CD4-positive, alpha-beta T cell (primary cell): ENCODE measurements at regions not wholly inside any gene's neighbourhood (a gene's known extent, or its start where the extent isn't known, plus 50 kb on each side); places are given as distances from the start of the nearest gene placed in this dataset.

Experiments used
- ATAC-seq: fragments of 200-7000 bp; cut with Tn5 transposase; one replicate; pipeline ENCODE4 v1.10.0; 2022; ENCODE audit warnings: mild to moderate bottlenecking; ENCODE audit not compliant: poor library complexity
- CTCF ChIA-PET: fragments of 350-600 bp; sonication (Branson Sonifier 250); formaldehyde crosslinking; loops from one replicate; lab custom pipeline; 2021; ENCODE audit warnings: antibody characterized with exemption, inconsistent platforms; lab: Charles Lee
- POLR2A ChIA-PET: fragments of 350-600 bp; sonication (Branson Sonifier 250); formaldehyde crosslinking; loops from one replicate; lab custom pipeline; 2021; ENCODE audit warnings: antibody characterized with exemption, inconsistent platforms; lab: Charles Lee
- DNase-seq, 14 experiments: peaks; one replicate each; pipeline ENCODE4 v3.0.0-alpha.2; 2013 to 2020; ENCODE audit warnings: mixed read lengths in 2 of 14
- H3K27ac ChIP-seq, 2 donors: one replicate each; pipeline versions ENCODE4 v1.5.1 to v1.7.0; 2013; ENCODE audit warnings: low read length in 2 of 2, low read depth in 1 of 2, mild to moderate bottlenecking in 1 of 2
- H3K27me3 ChIP-seq, 2 experiments: 1 replicate in 1 of 2; 2 replicates in 1 of 2; pipeline versions ENCODE4 v1.6.1 to v1.7.0; 2013; ENCODE audit warnings: low read length in 2 of 2, control low read depth in 1 of 2, mild to moderate bottlenecking in 1 of 2, moderate library complexity in 1 of 2; ENCODE audit not compliant: insufficient read depth in 2 of 2, control insufficient read depth in 1 of 2
- H3K36me3 ChIP-seq: one replicate; pipeline ENCODE4 v1.6.1; 2013; ENCODE audit warnings: low read length, control low read depth; ENCODE audit not compliant: insufficient read depth
- H3K4me1 ChIP-seq: one replicate; pipeline ENCODE4 v1.6.1; 2013; ENCODE audit warnings: low read length, control low read depth; ENCODE audit not compliant: insufficient read depth
- H3K4me3 ChIP-seq: one replicate; pipeline ENCODE4 v1.5.1; 2013; ENCODE audit warnings: mild to moderate bottlenecking, low read length, moderate library complexity
- H3K9me3 ChIP-seq, 2 experiments: 1 replicate in 1 of 2; 2 replicates in 1 of 2; pipeline versions ENCODE4 v1.6.1 to v1.7.0; 2013; ENCODE audit warnings: low read length in 2 of 2, mild to moderate bottlenecking in 2 of 2, control low read depth in 1 of 2, moderate library complexity in 1 of 2; ENCODE audit not compliant: control insufficient read depth in 1 of 2, insufficient read depth in 1 of 2
- H3K27ac Mint-ChIP-seq: one replicate; pipeline ENCODE4 v1.8.0; 2020; ENCODE audit warnings: mixed read lengths
- H3K27me3 Mint-ChIP-seq: one replicate; pipeline ENCODE4 v1.8.0; 2021; ENCODE audit warnings: mixed read lengths
- H3K36me3 Mint-ChIP-seq: one replicate; pipeline ENCODE4 v1.8.0; 2021; ENCODE audit warnings: low read depth, mixed read lengths
- H3K4me1 Mint-ChIP-seq: one replicate; pipeline ENCODE4 v1.8.0; 2021; ENCODE audit warnings: low read depth, mixed read lengths
- H3K4me3 Mint-ChIP-seq: one replicate; pipeline ENCODE4 v1.8.0; 2020; ENCODE audit warnings: mild to moderate bottlenecking, mixed read lengths
- H3K9me3 Mint-ChIP-seq: one replicate; pipeline ENCODE4 v1.8.0; 2020; ENCODE audit warnings: mixed read lengths
- CTCF ChIP-seq: fragments of 200-600 bp; IDR thresholded peaks from one replicate; pipeline ENCODE4 v1.8.0; 2022; ENCODE audit warnings: antibody characterized with exemption, mild to moderate bottlenecking
- intact Hi-C, 2 experiments: fragments of 100-400 bp; cut with DNase I in 1 of 2; cut with micrococcal nuclease in 1 of 2; formaldehyde crosslinking; loops; one replicate each; pipeline versions ENCODE4 v1.15.1 to v1.9.0; 2023 to 2025; cut with DNase I, micrococcal nuclease

GRCh38 chr5:145539201-145539600, 295.9 kb downstream of the PRELID2 start:
- no peaks in the 10 kb centered on the region for H3K27me3 ChIP-seq
- no peak for ATAC-seq
- H3K4me3 ChIP-seq, result no peak overlapping the region
- Mint-ChIP-seq H3K27ac (no peak overlapping the region), H3K9me3 (peaks cover 14% of the 10 kb centered on the region), H3K27me3 (no peaks in the 10 kb centered on the region), H3K4me3 (no peak overlapping the region), H3K36me3 (no peaks in the 10 kb centered on the region), H3K4me1 (no peaks in the 10 kb centered on the region)
- no peak overlapping the region for H3K27ac ChIP-seq
- ChIA-PET CTCF (no interaction called here), POLR2A (no interaction called here)
- no peak for TF ChIP-seq CTCF
- no peaks in the 10 kb centered on the region for H3K9me3 ChIP-seq
- DNase-seq, result no peak
- no peaks in the 10 kb centered on the region for H3K36me3 ChIP-seq
- H3K4me1 ChIP-seq, result no peaks in the 10 kb centered on the region
- intact Hi-C loops, result no loop called here

- POLR2A ChIA-PET, result no interaction called here
Observed at GRCh38 chr5:145536133-145536532, 299.0 kb downstream of the PRELID2 start.

GRCh38 chr5:145531038-145531734, 304.0 kb downstream of the PRELID2 start:
- H3K9me3 ChIP-seq, result peaks cover 0 to 3% of the 10 kb centered on the region in 2 experiments
- no peak overlapping the region for H3K27ac ChIP-seq
- H3K36me3 Mint-ChIP-seq, result no peaks in the 10 kb centered on the region
- H3K4me3 Mint-ChIP-seq, result no peak overlapping the region
- DNase-seq (no peak), ATAC-seq (no peak)
- no peaks in the 10 kb centered on the region for H3K4me1 Mint-ChIP-seq
- H3K36me3 ChIP-seq, result no peaks in the 10 kb centered on the region
- no peak for TF ChIP-seq CTCF
- ChIA-PET CTCF (no interaction called here), POLR2A (no interaction called here)
- H3K4me3 ChIP-seq, result no peak overlapping the region
- no peaks in the 10 kb centered on the region for H3K27me3 ChIP-seq
- intact Hi-C loops, result no loop called here
- no peaks in the 10 kb centered on the region for H3K4me1 ChIP-seq
- peaks cover 5% of the 10 kb centered on the region for H3K9me3 Mint-ChIP-seq
- no peak overlapping the region for H3K27ac Mint-ChIP-seq
- H3K27me3 Mint-ChIP-seq, result no peaks in the 10 kb centered on the region

More at GRCh38 chr5:145536133-145536532, 299.0 kb downstream of the PRELID2 start:
- DNase-seq (no peak), ATAC-seq (no peak)
- H3K27me3 Mint-ChIP-seq, result no peaks in the 10 kb centered on the region
- H3K9me3 Mint-ChIP-seq, result peaks cover 17% of the 10 kb centered on the region
- no peaks in the 10 kb centered on the region for H3K4me1 ChIP-seq
- no peak for TF ChIP-seq CTCF
- no peaks in the 10 kb centered on the region for H3K4me1 Mint-ChIP-seq
- no peak overlapping the region for H3K27ac ChIP-seq
- H3K36me3 Mint-ChIP-seq, result no peaks in the 10 kb centered on the region
- no peak overlapping the region for H3K27ac Mint-ChIP-seq
- intact Hi-C loops, result no loop called here
- H3K9me3 ChIP-seq, result peaks cover 0 to 3% of the 10 kb centered on the region in 2 experiments
- H3K36me3 ChIP-seq, result no peaks in the 10 kb centered on the region
- H3K4me3 Mint-ChIP-seq, result no peak overlapping the region
- no peaks in the 10 kb centered on the region for H3K27me3 ChIP-seq
- H3K4me3 ChIP-seq, result no peak overlapping the region
- CTCF ChIA-PET, result no interaction called here
